Upper lobe of left lung (tissue), 6 donors: ENCODE measurements at regions not wholly inside any gene's neighbourhood (a gene's known extent, or its start where the extent isn't known, plus 50 kb on each side); places are given as distances from the start of the nearest gene placed in this dataset.

Experiments
- ATAC-seq, 2 donors: fragments of 200-7000 bp; cut with Tn5 transposase; one replicate each; pipeline ENCODE4 v1.9.1; 2022; ENCODE audit warnings: mild to moderate bottlenecking in 2 of 2, moderate library complexity in 2 of 2; ENCODE audit not compliant: low FRiP score in 2 of 2
- DNase-seq, 2 donors: peaks; one replicate each; pipeline ENCODE4 v3.0.0-alpha.2; 2019 to 2020
- H3K27ac ChIP-seq, 4 donors: fragments of 200-600 bp; sonication (generic); one replicate each; pipeline ENCODE4 v1.5.1; 2016 to 2019
- H3K27me3 ChIP-seq, 4 donors: fragments of 200-600 bp; sonication (generic); one replicate each; pipeline ENCODE4 v1.5.1; 2017 to 2019
- H3K36me3 ChIP-seq, 4 donors: fragments of 200-600 bp; sonication (generic); one replicate each; pipeline ENCODE4 v1.5.1; 2016 to 2019
- H3K4me1 ChIP-seq, 4 donors: fragments of 200-600 bp; sonication (generic); one replicate each; pipeline ENCODE4 v1.5.1; 2018 to 2019
- H3K4me3 ChIP-seq, 4 donors: fragments of 200-600 bp; sonication (generic); one replicate each; pipeline ENCODE4 v1.5.1; 2017 to 2019; ENCODE audit warnings: mild to moderate bottlenecking in 2 of 4, moderate library complexity in 1 of 4
- H3K9me3 ChIP-seq, 4 donors: fragments of 200-600 bp; sonication (generic); one replicate each; pipeline ENCODE4 v1.5.1; 2018 to 2019
- CTCF ChIP-seq, 6 experiments: fragments of 450-650 bp in 4 of 6; fragments of 200-600 bp in 2 of 6; sonication (generic) in 2 of 6; IDR thresholded peaks; one replicate each; pipeline ENCODE4 v1.5.1; 2016 to 2019; ENCODE audit warnings: antibody characterized with exemption in 6 of 6
- EP300 ChIP-seq, 4 donors: sonication (generic); formaldehyde crosslinking; IDR thresholded peaks; one replicate each; pipeline ENCODE4 v1.5.1; 2017; ENCODE audit warnings: antibody characterized with exemption in 4 of 4, control low read depth in 2 of 4
- POLR2A ChIP-seq, 4 donors: fragments of 450-650 bp; IDR thresholded peaks; one replicate each; pipeline ENCODE4 v1.5.1; 2016 to 2017; ENCODE audit warnings: antibody characterized with exemption in 4 of 4, mild to moderate bottlenecking in 2 of 4
- POLR2AphosphoS5 ChIP-seq, 2 donors: sonication (generic); formaldehyde crosslinking; IDR thresholded peaks; one replicate each; pipeline ENCODE4 v1.5.1; 2017; ENCODE audit warnings: antibody characterized with exemption in 2 of 2
- WGBS, 2 donors: methylation state at CpG; one replicate each; pipeline ENCODE4 v1.1.5; 2017 to 2018; 5-methylcytosine and 5-hydroxymethylcytosine counted together
- donor health status: DM: no; HTN: no; CAD: no; lungs with moderate emphysema.
- donor health status: DM: no; HTN: yes; CAD: no; lungs with severe emphysema.

DNA sequence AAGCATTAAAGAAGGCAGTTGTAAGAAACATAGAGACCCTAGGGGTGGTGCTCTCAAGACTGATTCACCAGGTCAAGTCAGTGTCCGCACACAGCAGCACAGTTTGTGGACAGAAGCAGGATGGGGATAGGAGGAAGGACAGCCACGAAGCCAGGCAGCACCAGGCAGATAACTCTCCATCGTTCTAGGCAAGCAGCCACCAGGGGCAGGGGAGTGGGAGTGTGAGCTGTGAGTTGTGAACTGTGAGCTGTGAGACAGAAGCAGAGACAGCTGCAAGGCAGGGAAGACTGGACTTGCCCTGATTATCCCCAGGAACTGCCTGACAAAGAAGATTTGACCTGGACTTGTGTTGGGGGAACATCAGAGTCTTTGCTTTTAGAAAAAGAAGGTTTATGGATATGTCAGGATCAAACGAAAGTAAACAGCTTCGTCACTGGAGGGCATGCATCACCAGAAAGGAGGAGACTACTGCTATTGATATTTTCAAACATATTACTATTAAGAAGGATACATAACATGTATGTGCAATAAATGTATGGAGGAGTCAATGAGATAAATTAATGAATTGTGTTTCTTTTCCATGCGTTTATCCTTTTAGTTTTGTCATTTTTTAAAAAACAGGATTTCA is 286.1 kb downstream of the IRS2 start:
- no peak for ATAC-seq
- Histone ChIP-seq H3K4me1 (no peaks in the 10 kb centered on the region), H3K27me3 (no peaks in the 10 kb centered on the region), H3K4me3 (no peak overlapping the region), H3K27ac (no peak overlapping the region), H3K9me3 (no peaks in the 10 kb centered on the region), H3K36me3 (no peaks in the 10 kb centered on the region)
- TF ChIP-seq EP300 (IDR thresholded peaks at IDR 0.05): no peak
- no peak for TF ChIP-seq POLR2A (IDR thresholded peaks at IDR 0.05)
- TF ChIP-seq POLR2AphosphoS5 (IDR thresholded peaks at IDR 0.05): no peak
- TF ChIP-seq CTCF (IDR thresholded peaks at IDR 0.05): no peak
- no peak for DNase-seq
- WGBS, 2 donors: 55 to 59% methylated on average over 6 of the region's 6 CpGs

DNA sequence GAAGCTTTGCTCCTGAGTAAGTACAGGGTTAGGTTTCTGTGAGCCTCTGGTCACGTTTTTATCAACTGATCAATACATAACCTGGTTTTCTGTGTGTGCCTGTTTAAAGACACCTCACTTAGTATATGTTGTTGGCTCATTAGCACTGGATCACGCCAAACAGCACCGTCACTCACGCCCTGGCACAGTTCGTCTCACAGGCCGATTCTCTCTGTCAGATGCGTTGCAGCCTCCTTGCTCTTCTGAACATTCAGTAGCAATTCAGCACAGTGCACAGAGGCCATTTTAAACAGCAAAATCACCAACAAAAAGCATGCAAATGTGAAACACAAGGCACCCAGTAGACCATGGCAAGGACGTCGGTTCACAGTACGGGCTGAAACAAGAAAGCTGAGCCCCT is 288.5 kb downstream of the IRS2 start:
- Histone ChIP-seq H3K36me3 (no peaks in the 10 kb centered on the region), H3K9me3 (no peaks in the 10 kb centered on the region), H3K4me3 (no peak overlapping the region), H3K27ac (no peak overlapping the region), H3K27me3 (no peaks in the 10 kb centered on the region), H3K4me1 (no peaks in the 10 kb centered on the region)
- WGBS, 2 donors: 93 to 94% methylated on average over 10 of the region's 10 CpGs
- TF ChIP-seq EP300 (IDR thresholded peaks at IDR 0.05) (no peak), POLR2AphosphoS5 (IDR thresholded peaks at IDR 0.05) (no peak), POLR2A (IDR thresholded peaks at IDR 0.05) (no peak), CTCF (IDR thresholded peaks at IDR 0.05) (no peak)
- no peak for ATAC-seq
- DNase-seq: no peak

- no peak overlapping the region for H3K4me3 ChIP-seq
- DNase-seq (no peak), ATAC-seq (no peak)
- no peaks in the 10 kb centered on the region for H3K9me3 ChIP-seq
- no peaks in the 10 kb centered on the region for H3K27me3 ChIP-seq
- no peak overlapping the region for H3K27ac ChIP-seq
- no peak for TF ChIP-seq POLR2A (IDR thresholded peaks at IDR 0.05)
- TF ChIP-seq EP300 (IDR thresholded peaks at IDR 0.05): no peak
- no peak for TF ChIP-seq CTCF (IDR thresholded peaks at IDR 0.05)
- no peak for TF ChIP-seq POLR2AphosphoS5 (IDR thresholded peaks at IDR 0.05)
- no peaks in the 10 kb centered on the region for H3K4me1 ChIP-seq
- H3K36me3 ChIP-seq: no peaks in the 10 kb centered on the region
- WGBS, 2 donors: 78 to 89% methylated on average over 7 of the region's 7 CpGs
Observed at GRCh38 chr13:109496216-109496615, 290.2 kb downstream of the IRS2 start.

DNA sequence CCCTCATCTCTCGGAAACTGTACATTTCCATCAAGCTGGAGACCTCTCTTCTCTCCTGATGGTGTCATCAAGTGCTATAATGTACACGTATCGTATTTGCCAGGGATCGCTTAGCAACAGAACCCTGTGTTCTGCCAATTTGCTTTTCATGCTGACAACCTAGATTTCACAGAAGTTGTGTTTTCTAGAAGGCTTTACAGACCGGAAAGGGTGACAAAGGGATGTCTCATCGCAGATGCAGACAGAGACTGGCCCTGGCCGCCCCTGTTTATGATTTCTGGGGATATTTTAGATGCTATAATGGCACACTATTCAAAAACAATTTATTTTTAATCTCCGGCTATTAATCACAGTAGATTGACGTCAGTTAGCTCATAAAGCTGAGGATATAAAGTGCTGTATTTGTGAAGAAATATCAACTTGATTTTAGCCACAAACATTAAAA is 291.4 kb downstream of the IRS2 start:
- ATAC-seq (no peak), DNase-seq (no peak)

More for the DNA sequence above, 291.4 kb downstream of the IRS2 start:
- 74 to 85% methylated on average over 9 of the region's 9 CpGs for WGBS, 2 donors
- Histone ChIP-seq H3K4me3 (no peak overlapping the region), H3K27me3 (no peaks in the 10 kb centered on the region), H3K9me3 (no peaks in the 10 kb centered on the region), H3K36me3 (no peaks in the 10 kb centered on the region), H3K27ac (no peak overlapping the region), H3K4me1 (no peaks in the 10 kb centered on the region)
- TF ChIP-seq CTCF (IDR thresholded peaks at IDR 0.05): no peak
